Uterus (tissue), 3 donors: ENCODE measurements at regions not wholly inside any gene's neighbourhood (a gene's known extent, or its start where the extent isn't known, plus 50 kb on each side); places are given as distances from the start of the nearest gene placed in this dataset.
"Not testable (repeated sequence)": the region's sequence is repeated elsewhere in the genome, so short reads cannot be mapped to it uniquely, and the experiment has no call there.

Source experiments
- DNase-seq, 2 donors: peaks; one replicate each; pipeline ENCODE4 v3.0.0-alpha.2; 2019 to 2020
- H3K27ac ChIP-seq, 2 donors: fragments of 200-600 bp; sonication (generic); 1 replicate in 1 of 2; 2 replicates in 1 of 2; pipeline ENCODE4 v1.5.1; 2016 to 2018
- H3K27me3 ChIP-seq, 2 donors: fragments of 200-600 bp; sonication (generic); one replicate each; pipeline ENCODE4 v1.5.1; 2018 to 2019; ENCODE audit warnings: control low read depth in 1 of 2
- H3K36me3 ChIP-seq, 2 donors: fragments of 200-600 bp; sonication (generic); one replicate each; pipeline ENCODE4 v1.5.1; 2019; ENCODE audit warnings: control low read depth in 1 of 2
- H3K4me1 ChIP-seq, 2 donors: fragments of 200-600 bp; sonication (generic); one replicate each; pipeline ENCODE4 v1.5.1; 2018 to 2019; ENCODE audit warnings: control low read depth in 1 of 2
- H3K4me3 ChIP-seq, 2 donors: fragments of 200-600 bp; sonication (generic); 1 replicate in 1 of 2; 2 replicates in 1 of 2; pipeline ENCODE4 v1.5.1; 2018 to 2019; ENCODE audit warnings: mild to moderate bottlenecking in 1 of 2
- H3K9me3 ChIP-seq, 2 donors: fragments of 200-600 bp; sonication (generic); one replicate each; pipeline ENCODE4 v1.5.1; 2019; ENCODE audit warnings: control low read depth in 1 of 2
- POLR2A ChIP-seq, 2 donors: fragments of 450-650 bp; IDR thresholded peaks; one replicate each; pipeline ENCODE4 v1.6.1; 2016; ENCODE audit warnings: antibody characterized with exemption in 2 of 2, mild to moderate bottlenecking in 1 of 2, moderate library complexity in 1 of 2
- intact Hi-C: fragments of 100-400 bp; cut with DNase I; formaldehyde crosslinking; loops from one replicate; pipeline ENCODE4 v1.15.1; 2023; ENCODE audit warnings: low total_unique reads
- TF ChIP-seq, protein P1 (sequence below), 4 experiments: fragments of 200-600 bp in 2 of 4; fragments of 450-650 bp in 2 of 4; sonication (generic) in 2 of 4; IDR thresholded peaks; one replicate each; pipeline ENCODE4 v1.5.1; 2016 to 2019; ENCODE audit warnings: antibody characterized with exemption in 4 of 4, mild to moderate bottlenecking in 2 of 4, moderate library complexity in 1 of 4
- donor health status: DM: yes; HTN: yes; CAD: no.

DNA sequence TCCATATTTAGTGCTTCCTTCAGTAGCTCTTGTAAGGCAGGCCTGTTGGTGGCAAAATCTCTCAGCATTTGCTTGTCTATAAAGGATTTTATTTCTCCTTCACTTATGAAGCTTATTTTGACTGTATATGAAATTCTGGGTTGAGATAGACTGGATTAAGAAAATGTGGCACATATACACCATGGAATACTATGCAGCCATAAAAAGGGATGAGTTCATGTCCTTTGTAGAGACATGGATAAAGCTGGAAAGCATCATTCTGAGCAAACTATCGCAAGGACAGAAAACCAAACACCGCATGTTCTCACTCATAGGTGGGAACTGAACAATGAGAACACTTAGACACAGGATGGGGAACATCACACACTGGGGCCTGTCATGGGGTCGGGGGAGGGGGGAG, 73.1 kb downstream of the ADCYAP1 start:
- H3K36me3 ChIP-seq, H3K4me3 ChIP-seq, H3K27me3 ChIP-seq, intact Hi-C loops, H3K27ac ChIP-seq, H3K9me3 ChIP-seq, DNase-seq, H3K4me1 ChIP-seq: not testable (repeated sequence)

DNA sequence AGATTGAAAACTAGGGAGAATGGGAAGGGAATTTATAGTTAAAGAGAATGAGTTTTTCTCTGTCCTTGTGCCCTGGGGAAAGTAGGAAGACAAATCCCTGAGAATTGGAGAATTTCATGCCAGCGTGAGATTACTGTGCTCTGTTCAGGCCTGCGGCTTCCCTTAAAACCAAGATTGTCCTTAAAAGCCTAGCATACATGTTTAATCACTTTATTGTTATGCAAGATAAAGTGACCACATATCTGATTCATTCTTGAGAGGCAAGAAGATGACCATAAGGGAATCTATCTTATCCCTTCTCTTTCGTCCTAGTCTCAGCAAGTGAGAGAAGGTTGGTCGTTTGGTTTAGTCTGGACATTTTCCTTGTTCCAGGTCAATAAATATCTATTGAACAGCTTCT, 75.9 kb downstream of the ADCYAP1 start:
- no peaks in the 10 kb centered on the region for H3K27me3 ChIP-seq
- no peaks in the 10 kb centered on the region for H3K9me3 ChIP-seq
- TF ChIP-seq POLR2A (IDR thresholded peaks at IDR 0.05), result no peak
- TF ChIP-seq, protein P1, sequence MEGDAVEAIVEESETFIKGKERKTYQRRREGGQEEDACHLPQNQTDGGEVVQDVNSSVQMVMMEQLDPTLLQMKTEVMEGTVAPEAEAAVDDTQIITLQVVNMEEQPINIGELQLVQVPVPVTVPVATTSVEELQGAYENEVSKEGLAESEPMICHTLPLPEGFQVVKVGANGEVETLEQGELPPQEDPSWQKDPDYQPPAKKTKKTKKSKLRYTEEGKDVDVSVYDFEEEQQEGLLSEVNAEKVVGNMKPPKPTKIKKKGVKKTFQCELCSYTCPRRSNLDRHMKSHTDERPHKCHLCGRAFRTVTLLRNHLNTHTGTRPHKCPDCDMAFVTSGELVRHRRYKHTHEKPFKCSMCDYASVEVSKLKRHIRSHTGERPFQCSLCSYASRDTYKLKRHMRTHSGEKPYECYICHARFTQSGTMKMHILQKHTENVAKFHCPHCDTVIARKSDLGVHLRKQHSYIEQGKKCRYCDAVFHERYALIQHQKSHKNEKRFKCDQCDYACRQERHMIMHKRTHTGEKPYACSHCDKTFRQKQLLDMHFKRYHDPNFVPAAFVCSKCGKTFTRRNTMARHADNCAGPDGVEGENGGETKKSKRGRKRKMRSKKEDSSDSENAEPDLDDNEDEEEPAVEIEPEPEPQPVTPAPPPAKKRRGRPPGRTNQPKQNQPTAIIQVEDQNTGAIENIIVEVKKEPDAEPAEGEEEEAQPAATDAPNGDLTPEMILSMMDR (IDR thresholded peaks at IDR 0.05), result no peak
- DNase-seq, result no peak
- H3K27ac ChIP-seq, result no peak overlapping the region
- intact Hi-C loops, result no loop called here
- no peaks in the 10 kb centered on the region for H3K4me1 ChIP-seq
- H3K4me3 ChIP-seq, result no peak overlapping the region
- no peaks in the 10 kb centered on the region for H3K36me3 ChIP-seq

DNA sequence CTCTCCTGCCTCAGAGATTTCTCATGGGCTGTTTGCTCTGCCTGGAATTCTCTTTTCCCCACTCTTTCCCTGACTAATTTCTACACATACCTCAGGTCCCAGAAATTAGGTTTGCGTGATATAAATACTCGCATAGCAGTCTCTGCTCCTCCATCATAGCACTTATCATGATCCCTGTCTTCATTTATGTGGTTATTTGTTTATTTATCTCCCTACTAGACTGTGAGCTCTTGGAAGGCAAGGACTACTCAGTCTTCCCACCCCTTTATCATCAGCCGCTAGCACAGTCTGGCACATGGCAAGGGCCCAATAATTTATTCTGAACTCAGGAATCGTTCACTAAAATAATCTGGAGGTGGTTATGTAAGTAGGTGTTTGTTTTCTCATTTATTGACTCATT, 79.3 kb downstream of the ADCYAP1 start:
- Histone ChIP-seq H3K27ac (no peak overlapping the region), H3K4me3 (no peak overlapping the region), H3K4me1 (no peaks in the 10 kb centered on the region), H3K27me3 (no peaks in the 10 kb centered on the region), H3K36me3 (no peaks in the 10 kb centered on the region), H3K9me3 (no peaks in the 10 kb centered on the region)
- intact Hi-C loops, result no loop called here
- TF ChIP-seq POLR2A (IDR thresholded peaks at IDR 0.05), result no peak
- TF ChIP-seq, protein P1 (IDR thresholded peaks at IDR 0.05), result no peak
- no peak for DNase-seq

DNA sequence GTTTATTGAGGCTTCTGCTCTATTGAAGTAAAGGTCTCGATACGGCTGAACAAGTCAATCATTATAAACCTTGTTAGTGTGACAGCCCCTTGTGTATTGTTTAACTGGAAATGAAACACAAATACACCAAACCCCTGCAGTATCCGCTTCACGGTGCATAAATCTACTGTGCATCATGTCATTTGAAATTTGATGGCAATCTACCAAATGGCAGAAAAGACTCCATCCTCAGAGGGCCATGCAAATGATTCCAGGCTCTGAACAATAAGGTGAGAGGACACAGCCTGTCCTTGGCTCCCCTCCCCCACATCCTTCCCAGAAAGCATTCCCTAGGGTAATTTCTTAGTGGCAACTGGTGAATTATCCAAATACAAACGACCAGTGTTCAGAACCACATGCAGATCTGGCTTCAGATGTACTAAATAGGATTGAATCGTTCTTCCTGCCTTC, 80.6 kb downstream of the ADCYAP1 start:
- intact Hi-C loops, result no loop called here
- no peak for DNase-seq

DNA sequence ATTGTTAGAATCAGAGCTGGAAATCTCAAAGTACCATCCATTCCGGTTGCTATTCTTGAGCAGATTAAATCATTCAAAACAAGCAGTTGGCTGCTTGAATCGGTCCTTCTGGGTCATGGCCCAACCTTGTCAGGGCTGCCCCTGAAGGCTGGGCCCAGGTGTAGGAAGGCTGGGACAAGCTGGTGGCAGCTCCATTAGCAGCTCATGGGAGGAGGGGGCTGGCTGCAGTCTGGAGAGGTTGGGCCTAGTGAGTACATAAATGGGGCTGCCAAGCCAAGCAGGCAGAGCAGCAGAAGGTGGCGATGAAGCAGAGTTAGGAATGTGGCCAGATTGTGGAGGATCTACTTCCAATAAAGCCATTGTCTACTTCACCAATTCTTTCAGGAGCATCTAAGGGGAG, 81.4 kb downstream of the ADCYAP1 start:
- no peak for DNase-seq
- intact Hi-C loops, result no loop called here
- Histone ChIP-seq H3K36me3 (no peaks in the 10 kb centered on the region), H3K4me3 (no peak overlapping the region), H3K27ac (no peak overlapping the region), H3K9me3 (no peaks in the 10 kb centered on the region), H3K4me1 (no peaks in the 10 kb centered on the region), H3K27me3 (no peaks in the 10 kb centered on the region)
- TF ChIP-seq, protein P1 (IDR thresholded peaks at IDR 0.05), result no peak
- no peak for TF ChIP-seq POLR2A (IDR thresholded peaks at IDR 0.05)

More for the DNA sequence above, 80.6 kb downstream of the ADCYAP1 start:
- no peaks in the 10 kb centered on the region for H3K36me3 ChIP-seq
- TF ChIP-seq POLR2A (IDR thresholded peaks at IDR 0.05), result no peak
- TF ChIP-seq, protein P1 (IDR thresholded peaks at IDR 0.05), result no peak
- no peaks in the 10 kb centered on the region for H3K9me3 ChIP-seq
- no peak overlapping the region for H3K27ac ChIP-seq
- no peaks in the 10 kb centered on the region for H3K27me3 ChIP-seq
- no peak overlapping the region for H3K4me3 ChIP-seq
- H3K4me1 ChIP-seq, result no peaks in the 10 kb centered on the region

DNA sequence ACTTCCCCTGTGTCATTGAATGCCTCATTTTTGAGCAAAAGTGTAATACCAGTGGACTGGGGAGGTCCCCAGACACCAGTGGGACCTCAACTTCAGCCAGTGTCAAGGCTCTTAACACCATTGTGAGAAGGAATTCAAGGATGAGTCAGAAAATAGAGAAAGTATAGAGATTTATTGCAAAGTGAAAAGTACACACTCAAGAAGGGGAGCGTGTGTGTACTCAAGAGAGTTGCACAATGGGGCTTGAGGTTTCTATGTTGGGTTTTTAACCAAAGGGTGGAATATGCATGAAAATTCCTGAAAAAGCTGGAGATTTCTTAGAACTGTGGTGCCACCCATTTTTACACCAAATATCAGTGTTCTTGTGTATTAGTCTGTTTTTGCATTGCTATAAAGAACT, 81.9 kb downstream of the ADCYAP1 start:
- no peak overlapping the region for H3K4me3 ChIP-seq
- no peaks in the 10 kb centered on the region for H3K4me1 ChIP-seq
- TF ChIP-seq, protein P1 (IDR thresholded peaks at IDR 0.05), result no peak
- TF ChIP-seq POLR2A (IDR thresholded peaks at IDR 0.05), result no peak
- intact Hi-C loops, result no loop called here
- no peaks in the 10 kb centered on the region for H3K27me3 ChIP-seq
- DNase-seq, result no peak
- H3K9me3 ChIP-seq, result no peaks in the 10 kb centered on the region
- H3K36me3 ChIP-seq, result no peaks in the 10 kb centered on the region
- H3K27ac ChIP-seq, result no peak overlapping the region
